K562 (cell line): ENCODE measurements at regions not wholly inside any gene's neighbourhood (a gene's known extent, or its start where the extent isn't known, plus 50 kb on each side); places are given as distances from the start of the nearest gene placed in this dataset.

Experiments used
- ATAC-seq: fragments of 200-7000 bp; cut with Tn5 transposase; 3 replicates; pipeline ENCODE4 v1.9.1; 2020; ENCODE audit warnings: moderate library complexity
- BruUV-seq: library from RNA; stranded (reverse); fragments of 400-500 nt; replicated peaks from 2 replicates; lab custom pipeline; 2021; lab: Mats Ljungman, UMichigan
- CTCF ChIA-PET: fragments of 300-600 bp; formaldehyde crosslinking; extraction: SDS; loops from one replicate; lab custom pipeline; 2021; ENCODE audit warnings: low intra/inter-chr PET ratio; lab: Yijun Ruan, JAX
- POLR2A ChIA-PET: fragments of 300-600, 350-650 bp; sonication (Branson Sonifier 250); formaldehyde crosslinking; extraction: SDS; loops from one replicate; lab custom pipeline; 2021; ENCODE audit warnings: antibody characterized with exemption, inconsistent platforms; lab: Yijun Ruan, JAX
- DNase-seq, 4 experiments: peaks; one replicate each; pipeline versions ENCODE4 v3.0.0 to v3.0.0-alpha.2; 2011 to 2018; ENCODE audit warnings: low spot score in 3 of 4, mixed read lengths in 3 of 4; ENCODE audit errors: extremely low read depth in 1 of 4
- FAIRE-seq: peaks from 2 replicates; lab custom pipeline; 2011; peaks lifted over from hg19 to GRCh38; lab: Jason Lieb, UNC
- H2AFZ ChIP-seq: 2 replicates; pipeline ENCODE4 v1.6.0; 2011; ENCODE audit warnings: low read depth, low read length, control low read depth, inconsistent platforms
- H3K27ac ChIP-seq: fragments of 200-600 bp; 3 replicates; pipeline ENCODE4 v1.8.0; 2011; ENCODE audit warnings: low read depth, mild to moderate bottlenecking, control low read depth, inconsistent platforms, low read length, moderate library complexity, mixed read lengths; ENCODE audit errors: extremely low read depth
- H3K27me3 ChIP-seq, 2 experiments: fragments of 300-600 bp in 1 of 2; 2 replicates in 1 of 2; 3 replicates in 1 of 2; pipeline versions ENCODE4 v1.6.0 to v1.8.0; 2011; ENCODE audit warnings: inconsistent platforms in 2 of 2, low read length in 2 of 2, mild to moderate bottlenecking in 1 of 2, mixed read lengths in 1 of 2, moderate library complexity in 1 of 2; ENCODE audit not compliant: control insufficient read depth in 2 of 2, insufficient read depth in 2 of 2
- H3K36me3 ChIP-seq: fragments of 300-600 bp; 3 replicates; pipeline ENCODE4 v1.8.0; 2011; ENCODE audit warnings: mild to moderate bottlenecking, low read length, inconsistent platforms; ENCODE audit not compliant: control insufficient read depth, insufficient read depth
- H3K4me1 ChIP-seq, 2 experiments: fragments of 200-600 bp in 1 of 2; replicated peaks in 1 of 2; 2 replicates in 1 of 2; 3 replicates in 1 of 2; pipeline versions ENCODE4 v1.5.1 to v1.8.0; 2011; ENCODE audit warnings: inconsistent platforms in 2 of 2, low read length in 2 of 2, mild to moderate bottlenecking in 1 of 2, mixed read lengths in 1 of 2, moderate library complexity in 1 of 2; ENCODE audit not compliant: control insufficient read depth in 2 of 2, insufficient read depth in 2 of 2
- H3K4me2 ChIP-seq: 2 replicates; pipeline ENCODE4 v1.6.1; 2011; ENCODE audit warnings: low read length, control low read depth, inconsistent platforms, mixed read lengths; ENCODE audit not compliant: insufficient read depth
- H3K4me3 ChIP-seq: fragments of 200-600 bp; sonication (generic), shearing (Covaris generic); 2 replicates; pipeline ENCODE4 v1.5.1; 2016; ENCODE audit warnings: control low read depth, inconsistent platforms
- H3K79me2 ChIP-seq: fragments of 200-600 bp; 3 replicates; pipeline ENCODE4 v1.8.0; 2011; ENCODE audit warnings: low read length, inconsistent platforms; ENCODE audit not compliant: control insufficient read depth, insufficient read depth
- H3K9ac ChIP-seq, 2 experiments: 2 replicates each; pipeline versions ENCODE4 v1.6.0 to v1.6.1; 2011; ENCODE audit warnings: low read depth in 2 of 2, low read length in 2 of 2, control low read depth in 1 of 2, inconsistent platforms in 1 of 2, mild to moderate bottlenecking in 1 of 2, mixed read lengths in 1 of 2; ENCODE audit not compliant: insufficient read depth in 1 of 2
- H3K9me1 ChIP-seq: one replicate; pipeline ENCODE4 v1.6.0; 2011; ENCODE audit warnings: inconsistent platforms, mild to moderate bottlenecking, low read length, moderate library complexity; ENCODE audit not compliant: control insufficient read depth, insufficient read depth
- H3K9me3 ChIP-seq: replicated peaks from 2 replicates; pipeline ENCODE4 v1.5.1; 2011; ENCODE audit warnings: low read depth, low read length, inconsistent platforms; ENCODE audit not compliant: control insufficient read depth, insufficient read depth
- H4K20me1 ChIP-seq: replicated peaks from 2 replicates; pipeline ENCODE4 v1.6.1; 2011; ENCODE audit warnings: low read length, inconsistent platforms, mixed read lengths; ENCODE audit not compliant: control insufficient read depth, insufficient read depth
- CEBPZ ChIP-seq: fragments of 150-350 bp; IDR thresholded peaks from 2 replicates; pipeline ENCODE4 v1.6.1; 2014; ENCODE audit warnings: low read depth, mild to moderate bottlenecking, low read length, borderline replicate concordance
- E2F5 ChIP-seq: sonication (generic); formaldehyde crosslinking; IDR thresholded peaks from 2 replicates; pipeline ENCODE4 v1.8.0; 2022; ENCODE audit warnings: mild to moderate bottlenecking, missing genetic modification reagents
- FOXP1 ChIP-seq: sonication (generic); formaldehyde crosslinking; IDR thresholded peaks from 2 replicates; pipeline ENCODE4 v1.8.0; 2022; ENCODE audit warnings: mild to moderate bottlenecking, missing genetic modification reagents
- MTF1 ChIP-seq: fragments of 250-450 bp; sonication (Bioruptor Pico); IDR thresholded peaks from 2 replicates; pipeline ENCODE4 v1.9.0; 2021; ENCODE audit warnings: moderate library complexity, mild to moderate bottlenecking, inconsistent platforms, borderline replicate concordance
- POLR2B ChIP-seq: fragments of 450-650 bp; IDR thresholded peaks from 2 replicates; pipeline ENCODE4 v1.6.1; 2018; ENCODE audit warnings: low read depth; ENCODE audit not compliant: partially characterized antibody
- POLR3A ChIP-seq: IDR thresholded peaks from 2 replicates; pipeline ENCODE4 v1.6.1; 2011; ENCODE audit warnings: borderline replicate concordance, mild to moderate bottlenecking, moderate library complexity; ENCODE audit not compliant: insufficient read length, insufficient read depth; ENCODE audit errors: extremely low read depth
- RBM14 ChIP-seq: fragments of 200-400 bp; formaldehyde crosslinking; IDR thresholded peaks from 2 replicates; pipeline ENCODE4 v1.6.1; 2018; ENCODE audit warnings: low read depth, mild to moderate bottlenecking, low read length, moderate library complexity, borderline replicate concordance; ENCODE audit not compliant: insufficient read depth
- SMARCE1 ChIP-seq: fragments of 450-650 bp; IDR thresholded peaks from 2 replicates; pipeline ENCODE4 v1.7.1; 2016; ENCODE audit warnings: mild to moderate bottlenecking
- SRSF9 ChIP-seq: fragments of 200-400 bp; formaldehyde crosslinking; IDR thresholded peaks from 2 replicates; pipeline ENCODE4 v1.6.1; 2017; ENCODE audit warnings: low read depth, low read length, borderline replicate concordance
- TCF15 ChIP-seq: fragments of 250-450 bp; sonication (Bioruptor Pico); IDR thresholded peaks from 2 replicates; pipeline ENCODE4 v1.8.0; 2022; ENCODE audit warnings: moderate library complexity, mild to moderate bottlenecking, inconsistent platforms
- ZNF347 ChIP-seq: fragments of 450-650 bp; formaldehyde crosslinking; IDR thresholded peaks from 2 replicates; pipeline ENCODE4 v1.4.0; 2020; ENCODE audit warnings: low read depth, mild to moderate bottlenecking, moderate library complexity
- ZNF778 ChIP-seq: fragments of 450-650 bp; formaldehyde crosslinking; IDR thresholded peaks from 2 replicates; pipeline ENCODE4 v1.4.0; 2020; ENCODE audit warnings: mild to moderate bottlenecking, moderate library complexity
- WGBS: fragments of 100-300 bp; shearing (Covaris generic); methylation state at CpG from one replicate; pipeline ENCODE4 v1.1.6; 2016; ENCODE audit warnings: low coverage, mixed read lengths; ENCODE audit not compliant: insufficient coverage; ENCODE audit errors: missing lambda C conversion rate; 5-methylcytosine and 5-hydroxymethylcytosine counted together
- in situ Hi-C: fragments of 300-500 bp; cut with MboI; formaldehyde crosslinking; loops from 4 replicates; pipeline ENCODE4 v1.15.0; 2018; ENCODE audit warnings: inconsistent platforms, mixed read lengths
- intact Hi-C: fragments of 100-400 bp; cut with micrococcal nuclease; formaldehyde crosslinking; loops from 2 replicates; pipeline ENCODE4 v1.14.2; 2022
- TF ChIP-seq, protein P1 (sequence below), 2 experiments: IDR thresholded peaks; 2 replicates each; pipeline ENCODE4 v1.6.1; 2011; ENCODE audit warnings: borderline replicate concordance in 1 of 2, control low read depth in 1 of 2, low read depth in 1 of 2, low read length in 1 of 2, mild to moderate bottlenecking in 1 of 2, mixed read lengths in 1 of 2, moderate library complexity in 1 of 2; ENCODE audit not compliant: insufficient read depth in 1 of 2, insufficient read length in 1 of 2, poor library complexity in 1 of 2, severe bottlenecking in 1 of 2; ENCODE audit errors: extremely low read depth in 1 of 2
- TF ChIP-seq, protein P2 (sequence below): IDR thresholded peaks from 2 replicates; pipeline ENCODE4 v1.6.1; 2011; ENCODE audit not compliant: insufficient read length; ENCODE audit errors: extremely low read depth

DNA sequence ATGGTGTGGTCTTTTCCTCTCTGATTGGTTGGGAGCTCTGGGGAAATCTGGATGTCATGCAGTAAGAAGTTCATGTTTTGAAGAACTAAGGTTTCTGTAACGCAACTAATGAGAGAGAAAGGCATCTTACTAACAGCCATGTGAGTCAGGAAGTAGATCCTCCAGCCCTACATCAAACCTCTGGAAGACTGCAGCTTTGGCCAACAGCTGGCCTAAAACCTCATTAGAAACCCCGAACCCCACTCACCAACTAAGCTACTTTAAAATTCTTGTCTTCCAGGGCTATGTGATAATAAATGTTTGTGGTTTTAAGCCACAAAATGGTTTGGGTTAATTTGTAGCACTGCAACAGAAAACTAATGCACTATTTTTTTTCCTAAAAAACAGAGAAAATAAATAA, 549.0 kb upstream of the GRID2 start (continued):
- no peak for TF ChIP-seq POLR3A
- no peak for TF ChIP-seq SMARCE1
- TF ChIP-seq ZNF778: no peak
- TF ChIP-seq TCF15 (CRISPR knock-in tag): no peak
- TF ChIP-seq, protein P1, sequence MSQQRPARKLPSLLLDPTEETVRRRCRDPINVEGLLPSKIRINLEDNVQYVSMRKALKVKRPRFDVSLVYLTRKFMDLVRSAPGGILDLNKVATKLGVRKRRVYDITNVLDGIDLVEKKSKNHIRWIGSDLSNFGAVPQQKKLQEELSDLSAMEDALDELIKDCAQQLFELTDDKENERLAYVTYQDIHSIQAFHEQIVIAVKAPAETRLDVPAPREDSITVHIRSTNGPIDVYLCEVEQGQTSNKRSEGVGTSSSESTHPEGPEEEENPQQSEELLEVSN (IDR thresholded peaks at IDR 0.05; ENCODE audit: borderline replicate concordance in 1 of 2, extremely low read depth in 1 of 2, insufficient read depth in 1 of 2, insufficient read length in 1 of 2, low read depth in 1 of 2, low read length in 1 of 2, poor library complexity in 1 of 2, severe bottlenecking in 1 of 2): no peak
- TF ChIP-seq MTF1 (CRISPR knock-in tag): no peak
- TF ChIP-seq, all 486 proteins: peak for 0

DNA sequence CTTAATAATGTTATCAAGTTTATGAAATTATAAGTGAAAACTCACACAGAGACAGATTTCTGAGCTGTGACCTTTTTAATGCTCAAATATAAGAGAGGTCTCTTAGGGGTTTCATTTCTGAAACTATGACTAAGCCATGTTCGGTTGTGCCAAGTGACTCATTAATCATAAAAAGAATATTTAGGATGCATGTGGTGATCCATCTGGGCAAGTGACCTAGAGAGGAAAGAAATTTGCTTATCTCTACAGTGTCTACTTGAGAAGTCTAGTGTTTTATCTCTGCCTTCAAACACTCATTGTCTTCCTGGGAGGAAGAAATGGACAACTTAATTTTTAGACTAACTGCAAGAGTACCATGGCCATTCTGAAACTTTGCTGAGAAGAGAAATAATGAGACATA, 545.3 kb upstream of the GRID2 start:
- Histone ChIP-seq H3K36me3 (no peaks in the 10 kb centered on the region), H3K9ac (no peak overlapping the region), H3K27ac (no peak overlapping the region), H3K4me3 (no peak overlapping the region), H3K9me1 (no peaks in the 10 kb centered on the region), H3K27me3 (no peaks in the 10 kb centered on the region), H3K9me3 (no peaks in the 10 kb centered on the region), H4K20me1 (no peaks in the 10 kb centered on the region), H3K4me1 (no peaks in the 10 kb centered on the region), H2AFZ (no peak overlapping the region), H3K79me2 (no peaks in the 10 kb centered on the region), H3K4me2 (no peak overlapping the region)
- no TSS peak for BruUV-seq
- TF ChIP-seq SRSF9 (no peak), CEBPZ (no peak), RBM14 (no peak), FOXP1 (no peak), POLR2B (no peak), E2F5 (CRISPR knock-in tag) (no peak), ZNF347 (CRISPR knock-in tag) (no peak)
- TF ChIP-seq, protein P2, sequence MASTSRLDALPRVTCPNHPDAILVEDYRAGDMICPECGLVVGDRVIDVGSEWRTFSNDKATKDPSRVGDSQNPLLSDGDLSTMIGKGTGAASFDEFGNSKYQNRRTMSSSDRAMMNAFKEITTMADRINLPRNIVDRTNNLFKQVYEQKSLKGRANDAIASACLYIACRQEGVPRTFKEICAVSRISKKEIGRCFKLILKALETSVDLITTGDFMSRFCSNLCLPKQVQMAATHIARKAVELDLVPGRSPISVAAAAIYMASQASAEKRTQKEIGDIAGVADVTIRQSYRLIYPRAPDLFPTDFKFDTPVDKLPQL: no peak
- DNase-seq (no peak), ATAC-seq (no peak), FAIRE-seq (no peak)
- WGBS: 0% methylated on average over 1 of the region's 1 CpG
- POLR2A ChIA-PET: no interaction called here
- intact Hi-C loops: no loop called here
- in situ Hi-C loops: no loop called here
- CTCF ChIA-PET: no interaction called here
